ENCODE measurements at regions not wholly inside any gene's neighbourhood (a gene's known extent, or its start where the extent isn't known, plus 50 kb on each side); places are given as distances from the start of the nearest gene placed in this dataset.

DNA sequence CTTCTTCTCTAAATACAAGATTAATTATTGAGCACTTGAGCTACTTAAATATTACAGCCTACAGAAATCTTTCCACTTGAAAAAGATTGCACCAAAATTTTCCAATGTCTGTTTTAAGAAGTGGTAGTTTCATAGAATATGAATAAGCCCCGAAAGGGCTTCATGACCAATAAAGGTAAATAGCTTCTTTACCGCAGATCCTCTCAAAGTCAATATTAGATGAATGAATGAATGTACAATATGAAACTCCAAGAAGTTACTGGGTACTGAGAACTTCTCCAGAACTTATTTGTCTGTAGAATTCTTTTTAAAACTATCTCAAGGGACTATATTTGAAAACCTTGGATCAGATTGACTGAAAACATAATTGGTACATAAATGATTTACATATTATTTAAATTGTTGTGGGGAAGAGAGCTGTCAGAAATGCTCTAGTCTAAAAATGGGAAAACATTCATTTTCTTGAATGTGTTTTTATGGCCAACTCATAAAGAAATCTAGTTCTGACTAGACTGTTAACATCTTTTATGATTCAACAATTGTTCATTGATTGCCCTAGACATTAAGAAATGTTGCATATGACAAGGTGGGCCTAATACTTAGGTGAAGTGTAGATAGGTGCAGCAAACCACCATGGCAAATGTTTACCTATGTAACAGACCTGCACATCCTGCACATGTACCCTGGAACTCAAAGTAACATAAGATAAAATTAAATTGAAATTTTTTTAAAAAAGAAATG, 227.0 kb downstream of the SPRY2 start:
- no peak overlapping the region for H2AFZ ChIP-seq (replicated peaks; ENCODE audit: low read length, poor library complexity)
- H3K36me3 ChIP-seq (ENCODE audit: control insufficient read depth, insufficient read depth, low read length), result no peaks in the 10 kb centered on the region
- no TSS peak for BruUV-seq (replicated peaks)
- H3K9me3 ChIP-seq (ENCODE audit: control insufficient read depth, insufficient read depth, low read length), result no peaks in the 10 kb centered on the region
- H3K14ac ChIP-seq (replicated peaks; ENCODE audit: low read depth, low read length), result no peak overlapping the region
- no peak overlapping the region for H2BK15ac ChIP-seq (ENCODE audit: low read depth, low read length)
- no CpG with 5 or more reads among the region's 2 CpGs for WGBS, 2 experiments (ENCODE audit: extremely low coverage in 2 of 2, insufficient read length in 1 of 2)
- ATAC-seq (ENCODE audit: low read depth) (no peak), DNase-seq (no peak)
- no peak overlapping the region for H2BK120ac ChIP-seq (ENCODE audit: low read depth, low read length)
- no peak overlapping the region for H3K18ac ChIP-seq (ENCODE audit: low read depth, low read length)
- no peak overlapping the region for H2AK9ac ChIP-seq (replicated peaks; ENCODE audit: low read depth, low read length, poor library complexity)
- no peak overlapping the region for H3K56ac ChIP-seq (ENCODE audit: extremely low read depth, insufficient read depth, low read length)
- dilution Hi-C loops (cut with HindIII; ENCODE audit: low sequenced_read_pairs, unreplicated experiment), result no loop called here
- no peak overlapping the region for H2BK20ac ChIP-seq (ENCODE audit: low read depth, low read length)
- H3K23ac ChIP-seq (ENCODE audit: low read depth, low read length), result no peak overlapping the region
- no peaks in the 10 kb centered on the region for H4K20me1 ChIP-seq (ENCODE audit: insufficient read depth, low read length)
- TF ChIP-seq SMC3 (IDR thresholded peaks at IDR 0.05; ENCODE audit: low read depth, low read length), result no peak
- TF ChIP-seq CEBPB (IDR thresholded peaks at IDR 0.05; ENCODE audit: low read depth, low read length), result no peak
- TF ChIP-seq ELK1 (IDR thresholded peaks at IDR 0.05; ENCODE audit: borderline replicate concordance, low read depth, low read length), result no peak
- TF ChIP-seq MXI1 (IDR thresholded peaks at IDR 0.05; ENCODE audit: borderline replicate concordance, low read depth, low read length), result no peak
- TF ChIP-seq RCOR1 (IDR thresholded peaks at IDR 0.05; ENCODE audit: insufficient replicate concordance, low read length), result no peak
- TF ChIP-seq RFX5 (IDR thresholded peaks at IDR 0.05; ENCODE audit: low read depth, low read length), result no peak
- no peak for TF ChIP-seq RAD21 (IDR thresholded peaks at IDR 0.05; ENCODE audit: low read length)
- no peak for TF ChIP-seq CHD1 (IDR thresholded peaks at IDR 0.05; ENCODE audit: low read depth, low read length)
- TF ChIP-seq POLR2A (IDR thresholded peaks at IDR 0.05; ENCODE audit: low read depth, low read length), result no peak
- TF ChIP-seq MAZ (IDR thresholded peaks at IDR 0.05; ENCODE audit: borderline replicate concordance, low read depth, low read length), result no peak
- H3K27ac ChIP-seq (ENCODE audit: insufficient read depth, low read length), result no peak overlapping the region
- no peaks in the 10 kb centered on the region for H3K4me1 ChIP-seq (ENCODE audit: control insufficient read depth, insufficient read depth, low read length)
- H3K4me3 ChIP-seq (ENCODE audit: insufficient read depth, low read depth, low read length), result no peak overlapping the region
- no peak overlapping the region for H2AK5ac ChIP-seq (ENCODE audit: low read depth, low read length)
- H3K79me1 ChIP-seq (ENCODE audit: low read depth in 1 of 2, low read length in 2 of 2), result no peaks in the 10 kb centered on the region
- ChIA-PET POLR2A (ENCODE audit: unreplicated experiment) (no interaction called here), CTCF (no interaction called here)
- no peak overlapping the region for H3K9ac ChIP-seq (ENCODE audit: low read depth, low read length)
- intact Hi-C loops (cut with micrococcal nuclease), result no loop called here
- H3K9me1 ChIP-seq (ENCODE audit: insufficient read depth, low read length), result no peaks in the 10 kb centered on the region
- no peak overlapping the region for H3K4ac ChIP-seq (ENCODE audit: low read depth, low read length)
- in situ Hi-C loops (cut with MboI; ENCODE audit: low sequenced_read_pairs), result no loop called here
- no peak overlapping the region for H4K91ac ChIP-seq (ENCODE audit: insufficient read depth, low read depth, low read length)
- no peaks in the 10 kb centered on the region for H3K27me3 ChIP-seq (ENCODE audit: control insufficient read depth, insufficient read depth, low read length)
- no peak overlapping the region for H4K5ac ChIP-seq (ENCODE audit: low read depth, low read length)
- no peak overlapping the region for H2BK5ac ChIP-seq (ENCODE audit: low read depth, low read length, poor library complexity, severe bottlenecking)
- H3K4me2 ChIP-seq (ENCODE audit: low read depth, low read length), result no peak overlapping the region
- no peak overlapping the region for H4K8ac ChIP-seq (ENCODE audit: low read depth in 2 of 2, low read length in 2 of 2)

Data from IMR-90 (cell line).